MM.1S (cell line): ENCODE measurements at regions not wholly inside any gene's neighbourhood (a gene's known extent, or its start where the extent isn't known, plus 50 kb on each side); places are given as distances from the start of the nearest gene placed in this dataset.
"Not testable (repeated sequence)": the region's sequence is repeated elsewhere in the genome, so short reads cannot be mapped to it uniquely, and the experiment has no call there.

Source experiments
- DNase-seq: peaks from one replicate; pipeline ENCODE4 v3.0.0-alpha.2; 2015
- H2AFZ ChIP-seq: fragments of 300-600 bp; sonication (generic); 2 replicates; pipeline ENCODE4 v1.6.0; 2016; ENCODE audit warnings: antibody characterized with exemption, low read length
- H3F3A ChIP-seq: fragments of 300-600 bp; sonication (generic); 2 replicates; pipeline ENCODE4 v1.6.1; 2016; ENCODE audit warnings: mild to moderate bottlenecking, antibody characterized with exemption, low read length, moderate library complexity, mixed read lengths; ENCODE audit not compliant: insufficient read depth
- H3K27ac ChIP-seq: fragments of 300-600 bp; sonication (generic); 2 replicates; pipeline ENCODE4 v1.5.1; 2016; ENCODE audit warnings: mild to moderate bottlenecking, low read length
- H3K27me3 ChIP-seq: fragments of 300-600 bp; sonication (generic); replicated peaks from 2 replicates; pipeline ENCODE4 v1.6.0; 2016; ENCODE audit warnings: low read length; ENCODE audit not compliant: insufficient read depth
- H3K36me3 ChIP-seq: fragments of 300-600 bp; sonication (generic); replicated peaks from 2 replicates; pipeline ENCODE4 v1.6.1; 2016; ENCODE audit warnings: mild to moderate bottlenecking, low read length, mixed read lengths; ENCODE audit not compliant: insufficient read depth
- H3K4me1 ChIP-seq: fragments of 300-600 bp; sonication (generic); 2 replicates; pipeline ENCODE4 v1.6.1; 2016; ENCODE audit warnings: low read length, mixed read lengths
- H3K4me2 ChIP-seq: fragments of 300-600 bp; sonication (generic); 2 replicates; pipeline ENCODE4 v1.6.0; 2016; ENCODE audit warnings: low read depth, low read length
- H3K4me3 ChIP-seq: fragments of 300-600 bp; sonication (generic); 2 replicates; pipeline ENCODE4 v1.5.1; 2016; ENCODE audit warnings: low read length, mixed read lengths
- H3K79me2 ChIP-seq: fragments of 300-600 bp; sonication (generic); 2 replicates; pipeline ENCODE4 v1.6.1; 2016; ENCODE audit warnings: mixed run types, low read length, mixed read lengths
- H3K9ac ChIP-seq: fragments of 300-600 bp; sonication (generic); 2 replicates; pipeline ENCODE4 v1.6.1; 2016; ENCODE audit warnings: low read length, mixed read lengths
- H3K9me2 ChIP-seq: fragments of 300-600 bp; sonication (generic); replicated peaks from 2 replicates; pipeline ENCODE4 v1.6.1; 2016; ENCODE audit warnings: mild to moderate bottlenecking, low read length, mixed read lengths; ENCODE audit not compliant: insufficient read depth
- H3K9me3 ChIP-seq: fragments of 300-600 bp; sonication (generic); replicated peaks from 2 replicates; pipeline ENCODE4 v1.6.1; 2016; ENCODE audit warnings: mild to moderate bottlenecking, low read length, mixed read lengths; ENCODE audit not compliant: insufficient read depth
- H4K20me1 ChIP-seq: fragments of 300-600 bp; sonication (generic); 2 replicates; pipeline ENCODE4 v1.6.1; 2016; ENCODE audit warnings: mild to moderate bottlenecking, low read length, moderate library complexity, mixed read lengths; ENCODE audit not compliant: insufficient read depth
- CTCF ChIP-seq: fragments of 300-600 bp; sonication (generic); IDR thresholded peaks from 2 replicates; pipeline ENCODE4 v1.5.1; 2016; ENCODE audit warnings: antibody characterized with exemption, low read length, mixed read lengths
- EZH2 ChIP-seq: fragments of 300-600 bp; sonication (generic); optimal IDR thresholded peaks from 2 replicates; pipeline ENCODE3; 2017; ENCODE audit warnings: low read depth, mild to moderate bottlenecking, antibody characterized with exemption, low read length, mixed read lengths
- EZH2phosphoT487 ChIP-seq: fragments of 300-600 bp; sonication (generic); IDR thresholded peaks from 2 replicates; pipeline ENCODE4 v1.6.1; 2018; ENCODE audit warnings: antibody characterized with exemption, low read length

GRCh38 chr2:61732787-61733186 is 121.1 kb downstream of the FAM161A start:
- Histone ChIP-seq H3K9ac (no peak overlapping the region), H3K27ac (no peak overlapping the region), H3K27me3 (no peaks in the 10 kb centered on the region), H4K20me1 (no peaks in the 10 kb centered on the region), H3K9me2 (no peaks in the 10 kb centered on the region), H3K36me3 (no peaks in the 10 kb centered on the region), H3K79me2 (no peaks in the 10 kb centered on the region), H2AFZ (no peak overlapping the region), H3K4me3 (no peak overlapping the region), H3K4me1 (0 out of 2 replicates have a peak, but pooled peaks cover 1% of the 10 kb centered on the region), H3K9me3 (no peaks in the 10 kb centered on the region), H3F3A (no peaks in the 10 kb centered on the region), H3K4me2 (no peak overlapping the region)
- DNase-seq = no peak
- TF ChIP-seq EZH2phosphoT487 = no peak
- TF ChIP-seq CTCF = no peak
- no peak for TF ChIP-seq EZH2

GRCh38 chr2:61727746-61728145 is 126.1 kb downstream of the FAM161A start:
- DNase-seq = no peak
- Histone ChIP-seq H3K9ac (no peak overlapping the region), H3K27ac (no peak overlapping the region), H3K9me3 (no peaks in the 10 kb centered on the region), H3F3A (0 out of 2 replicates have a peak, but pooled peaks cover 8% of the 10 kb centered on the region), H3K4me1 (peaks cover 16% of the 10 kb centered on the region), H3K36me3 (no peaks in the 10 kb centered on the region), H3K4me3 (no peak overlapping the region), H3K79me2 (no peaks in the 10 kb centered on the region), H4K20me1 (no peaks in the 10 kb centered on the region), H2AFZ (no peak overlapping the region), H3K4me2 (no peak overlapping the region), H3K27me3 (no peaks in the 10 kb centered on the region), H3K9me2 (no peaks in the 10 kb centered on the region)
- TF ChIP-seq CTCF (no peak), EZH2 (no peak), EZH2phosphoT487 (no peak)

GRCh38 chr2:61726456-61727209 is 127.2 kb downstream of the FAM161A start:
- no peak for TF ChIP-seq CTCF
- no peak for TF ChIP-seq EZH2
- TF ChIP-seq EZH2phosphoT487 = no peak
- no peaks in the 10 kb centered on the region for H3K9me3 ChIP-seq
- 0 out of 2 replicates have a peak, but pooled peaks cover 8% of the 10 kb centered on the region for H3F3A ChIP-seq
- H3K4me3 ChIP-seq = no peak overlapping the region
- H3K9me2 ChIP-seq = no peaks in the 10 kb centered on the region
- H4K20me1 ChIP-seq = no peaks in the 10 kb centered on the region
- DNase-seq = peak; percentile 46
- H3K9ac ChIP-seq = no peak overlapping the region
- H3K36me3 ChIP-seq = no peaks in the 10 kb centered on the region
- no peaks in the 10 kb centered on the region for H3K79me2 ChIP-seq
- H3K27me3 ChIP-seq = no peaks in the 10 kb centered on the region
- H3K27ac ChIP-seq = peak overlapping the region; percentile 35; the same call in 1 of the 2 replicates
- peak overlapping the region; percentile 66 for H2AFZ ChIP-seq
- H3K4me1 ChIP-seq = peaks cover 16% of the 10 kb centered on the region
- peak overlapping the region; percentile 7 for H3K4me2 ChIP-seq

GRCh38 chr2:61723364-61723763 is 130.5 kb downstream of the FAM161A start:
- not testable (repeated sequence) for DNase-seq, H3K4me2 ChIP-seq, H4K20me1 ChIP-seq, H3K79me2 ChIP-seq, H3K36me3 ChIP-seq, H3K9ac ChIP-seq, H3K9me2 ChIP-seq, H3K4me3 ChIP-seq, H3K27ac ChIP-seq, H3K27me3 ChIP-seq, H3F3A ChIP-seq, H2AFZ ChIP-seq, H3K9me3 ChIP-seq
- H3K4me1 ChIP-seq = peaks cover 16% of the 10 kb centered on the region
